GM21717 (cell line): ENCODE measurements at regions not wholly inside any gene's neighbourhood (a gene's known extent, or its start where the extent isn't known, plus 50 kb on each side); places are given as distances from the start of the nearest gene placed in this dataset.

Experiments
- ATAC-seq: cut with Tn5 transposase; IDR thresholded peaks from one replicate; pipeline ENCODE4 v1.9.1; 2021; ENCODE audit warnings: mild to moderate bottlenecking, moderate library complexity; ENCODE audit not compliant: unreplicated experiment

- no peak for ATAC-seq
Measured at GRCh38 chr12:124489915-124490583, 77.4 kb downstream of the NCOR2 start.

- ATAC-seq: no peak
Measured at GRCh38 chr12:124489220-124489619, 78.2 kb downstream of the NCOR2 start.

GRCh38 chr12:124488520-124488919 is 78.9 kb downstream of the NCOR2 start:
- no peak for ATAC-seq

GRCh38 chr12:124487834-124488165 is 79.6 kb downstream of the NCOR2 start:
- no peak for ATAC-seq

DNA sequence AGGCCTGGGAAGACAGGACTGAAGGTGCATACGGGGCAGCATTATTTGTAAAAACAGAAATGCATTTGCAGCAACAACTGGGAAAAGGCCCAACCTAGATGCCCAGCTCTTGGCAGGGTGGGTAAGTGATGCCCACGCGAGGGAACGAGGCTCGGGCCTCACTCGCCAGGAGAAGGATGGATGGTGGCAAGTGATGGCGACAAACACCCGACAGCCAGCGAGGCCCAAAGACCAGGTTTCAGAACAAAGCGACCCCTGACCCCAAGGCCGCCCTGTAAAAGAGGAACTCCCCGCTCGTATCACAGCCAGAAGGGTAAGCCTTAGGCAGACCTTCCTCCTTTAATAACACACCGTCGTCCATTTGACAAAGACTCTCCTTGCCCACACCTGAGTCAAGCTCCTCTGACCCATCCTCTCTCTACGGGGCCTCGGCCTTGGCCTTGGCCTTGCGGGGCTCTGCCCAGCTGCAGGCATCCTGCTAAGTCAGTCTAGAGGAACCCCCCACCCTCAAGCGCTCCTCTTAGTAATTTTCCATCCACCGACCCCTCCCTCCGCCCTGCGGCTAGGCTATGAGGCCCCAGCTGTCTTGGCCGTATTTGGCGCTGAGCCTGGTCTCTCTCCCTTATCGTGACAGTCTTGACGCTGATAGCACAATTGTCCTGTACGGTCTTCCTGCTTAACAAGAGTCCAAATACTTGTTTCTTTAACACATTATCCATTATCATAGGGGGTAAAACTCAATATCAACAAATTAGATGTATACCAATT is 80.2 kb downstream of the NCOR2 start:
- ATAC-seq: no peak

- ATAC-seq: no peak
Measured at GRCh38 chr12:124486346-124486963, 81.0 kb downstream of the NCOR2 start.

DNA sequence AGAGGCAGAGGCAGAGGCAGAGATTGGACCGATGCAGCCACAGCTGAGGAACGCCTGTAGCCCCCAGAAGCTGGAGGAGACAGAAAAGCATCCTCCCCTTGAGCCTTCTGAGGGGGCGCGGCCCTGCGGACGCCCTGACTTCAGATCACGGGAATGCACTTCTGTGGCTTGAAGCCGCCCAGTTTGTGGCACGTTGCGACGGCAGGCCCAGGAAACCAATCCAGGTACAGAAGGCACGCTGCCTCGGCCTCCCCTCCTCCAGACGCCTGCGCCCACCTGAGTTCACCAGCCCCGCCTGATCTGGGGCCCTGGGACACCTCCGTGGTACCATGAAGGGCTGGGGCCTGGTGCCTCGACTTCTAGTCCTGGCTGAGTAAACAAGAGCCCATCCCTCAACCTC is 82.0 kb downstream of the NCOR2 start:
- no peak for ATAC-seq

DNA sequence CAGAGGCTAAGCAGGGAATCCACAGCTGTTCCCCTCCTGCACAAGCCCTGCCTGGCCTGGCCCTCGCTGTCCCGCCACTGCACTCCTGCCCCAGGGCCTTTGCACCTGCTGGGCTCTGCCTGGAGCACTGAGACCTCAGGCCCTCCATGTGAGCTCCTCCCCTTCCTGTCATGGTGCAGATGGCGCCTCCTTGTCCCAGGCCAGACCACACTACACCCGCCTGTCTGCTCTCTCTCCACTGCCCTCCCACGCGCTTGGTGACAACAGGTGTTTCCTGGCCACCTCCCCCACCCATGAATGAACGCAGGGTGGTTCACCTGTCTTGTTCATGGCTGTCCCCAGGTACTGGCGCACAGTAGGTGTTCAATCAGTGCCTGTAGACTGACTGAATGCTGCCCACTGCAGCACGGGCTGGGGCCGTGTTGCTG is 82.9 kb downstream of the NCOR2 start:
- no peak for ATAC-seq

DNA sequence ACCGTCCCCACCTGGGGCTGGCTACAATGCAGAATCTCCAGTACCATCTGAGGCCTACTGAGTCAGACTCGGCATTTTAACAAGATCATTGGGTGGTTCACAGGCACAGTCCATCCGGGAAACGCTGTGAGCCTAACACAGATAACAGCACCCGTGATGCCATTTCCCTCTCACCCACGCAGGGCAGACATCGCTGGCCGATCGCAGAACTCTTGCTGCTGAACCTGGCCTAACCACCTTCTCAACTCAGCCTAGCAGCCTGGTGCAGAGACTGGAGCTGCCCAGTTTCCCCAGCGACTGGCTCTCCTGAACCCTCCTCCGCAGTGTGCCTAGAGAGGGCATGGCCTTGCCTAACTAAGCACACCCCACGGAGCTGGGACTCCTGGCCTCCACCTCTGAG is 83.3 kb downstream of the NCOR2 start:
- ATAC-seq: no peak

DNA sequence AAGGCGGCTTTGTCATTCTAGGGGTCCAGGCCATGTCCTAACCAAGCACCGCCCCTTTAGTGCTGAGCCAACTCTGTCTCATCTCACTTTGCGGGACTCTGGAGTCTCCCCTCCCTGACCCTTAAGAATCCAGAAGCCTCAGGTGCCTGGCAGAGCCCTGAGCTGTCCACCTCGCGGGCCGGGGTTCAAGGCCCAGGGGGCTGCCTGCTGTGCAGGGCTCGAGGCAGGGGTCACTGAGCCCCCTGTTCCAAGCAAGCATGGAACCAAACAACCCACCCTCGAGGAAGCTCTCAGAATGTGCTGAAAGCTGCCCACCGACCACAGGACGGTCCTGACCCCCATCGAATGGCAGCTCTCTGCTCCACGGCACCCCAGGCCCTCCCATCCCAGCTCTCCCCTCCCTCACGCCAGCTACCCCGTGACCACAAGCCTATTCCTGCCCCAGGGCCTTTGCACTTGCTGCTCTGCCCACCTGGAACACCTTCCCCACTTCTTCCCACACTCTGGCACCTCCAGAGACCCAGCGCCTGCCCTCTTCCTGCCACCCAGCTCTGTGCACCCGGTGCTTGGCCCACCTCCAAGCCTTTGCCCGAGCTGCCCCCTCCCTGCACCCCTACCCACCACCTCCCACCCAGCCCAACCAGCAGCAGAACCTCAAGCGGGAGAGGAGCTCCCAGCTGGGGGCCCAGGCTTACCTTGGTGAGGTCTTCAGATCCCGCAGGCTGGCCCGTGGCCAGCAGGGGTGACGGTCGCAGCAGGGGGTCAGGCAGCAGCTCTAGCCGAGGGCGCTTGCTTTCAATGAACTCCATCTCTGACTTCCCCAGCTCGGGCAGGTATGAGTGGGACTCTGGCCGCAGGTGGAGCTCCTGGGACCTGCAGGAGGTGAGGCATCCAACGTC is 84.3 kb downstream of the NCOR2 start:
- no peak for ATAC-seq

DNA sequence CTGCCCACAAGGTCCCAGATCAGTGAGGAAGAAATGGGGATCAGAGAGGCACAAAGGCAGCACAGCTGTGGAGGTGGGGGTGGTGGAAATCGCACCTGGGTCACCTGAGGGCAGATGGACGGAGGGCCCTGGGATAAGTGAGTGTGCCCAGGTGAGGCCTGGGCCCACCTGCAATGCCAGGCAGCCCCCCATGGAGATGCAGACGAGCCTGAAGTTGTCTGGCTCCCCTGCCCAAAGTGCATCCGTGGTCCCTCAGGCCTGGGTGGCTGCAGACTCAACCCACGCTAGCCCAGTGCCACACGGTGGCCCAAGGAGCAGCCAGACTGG is 84.9 kb downstream of the NCOR2 start:
- no peak for ATAC-seq

- no peak for ATAC-seq
Measured at GRCh38 chr12:124481772-124482566, 85.4 kb downstream of the NCOR2 start.

DNA sequence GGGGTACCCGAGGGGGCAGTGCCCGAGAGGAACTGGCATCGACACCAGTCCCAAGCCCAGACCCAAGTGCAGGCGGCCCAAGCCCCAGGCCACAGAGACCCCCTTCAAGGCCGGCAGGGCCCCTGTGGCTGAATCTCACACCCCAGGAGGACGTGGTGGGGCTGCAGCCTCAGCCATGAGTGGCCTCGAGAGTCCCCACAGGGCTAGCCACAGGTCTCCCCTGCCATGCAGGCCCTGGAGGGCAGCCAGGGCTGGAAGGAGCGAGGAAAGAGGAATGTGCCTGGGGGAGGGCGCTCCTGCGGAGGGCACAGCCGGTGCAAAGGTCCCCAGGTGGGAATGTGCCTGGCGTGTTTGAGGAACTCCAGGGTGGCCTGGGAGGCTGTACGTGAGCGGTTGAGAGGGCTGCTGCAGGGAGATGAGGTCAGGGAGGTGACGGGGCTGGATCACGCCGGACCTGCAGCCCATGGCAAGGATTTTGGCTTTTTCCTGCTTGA is 86.1 kb downstream of the NCOR2 start:
- ATAC-seq: no peak

- ATAC-seq: peak; percentile 69
Measured at GRCh38 chr12:124480469-124481256, 86.7 kb downstream of the NCOR2 start.

- ATAC-seq: peak; percentile 27
Measured at GRCh38 chr12:124479680-124480468, 87.5 kb downstream of the NCOR2 start.

DNA sequence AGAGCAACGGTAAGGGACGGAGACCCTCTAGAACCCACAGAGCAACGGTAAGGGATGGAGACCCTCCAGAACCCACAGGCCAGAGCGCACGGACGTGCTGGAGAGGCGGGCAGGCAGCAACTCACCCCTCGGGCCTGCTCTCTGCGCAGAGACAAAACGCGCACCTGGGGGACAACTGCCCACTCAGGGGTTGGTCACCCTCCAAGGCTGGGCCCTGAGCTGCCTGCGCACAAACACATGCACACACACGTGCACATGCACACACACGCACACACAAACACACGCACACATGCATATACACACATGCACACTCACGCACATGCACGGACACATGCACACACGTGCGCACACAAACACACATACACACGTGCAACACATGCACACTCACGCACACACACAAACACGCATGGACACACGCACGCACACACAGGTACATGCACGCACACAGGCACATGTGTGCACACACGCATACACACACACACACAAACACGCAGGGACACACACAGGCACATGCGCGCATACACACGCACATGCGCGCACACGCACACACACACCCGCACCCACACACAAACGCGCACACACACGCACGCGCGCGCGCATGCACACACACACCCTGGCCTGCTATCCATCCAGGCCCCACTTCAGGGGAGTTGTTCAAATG is 88.3 kb downstream of the NCOR2 start:
- no peak for ATAC-seq

DNA sequence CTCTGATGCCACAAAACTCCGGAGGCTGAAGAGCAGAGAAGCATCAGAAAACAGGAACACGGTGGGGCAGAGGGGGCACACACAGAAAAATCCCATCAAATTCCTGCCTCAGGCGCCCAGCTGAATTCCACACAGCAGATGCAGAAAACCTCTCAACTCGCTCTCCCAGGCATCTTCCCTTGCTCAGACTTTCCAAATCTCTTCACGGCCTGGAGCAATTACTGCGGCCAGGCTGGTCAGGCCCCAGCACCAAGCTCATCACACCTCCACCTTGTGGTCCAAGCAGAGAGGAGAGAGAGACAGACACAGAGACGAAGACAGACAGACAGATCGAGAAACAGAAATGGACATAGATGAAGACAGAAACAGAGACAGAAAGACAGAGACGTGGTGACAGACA is 89.0 kb downstream of the NCOR2 start:
- no peak for ATAC-seq
